Fibroblast of lung (primary cell): ENCODE measurements at regions not wholly inside any gene's neighbourhood (a gene's known extent, or its start where the extent isn't known, plus 50 kb on each side); places are given as distances from the start of the nearest gene placed in this dataset.

Source experiments
- DNase-seq, 2 donors: peaks; one replicate each; pipeline versions ENCODE4 v3.0.0 to v3.0.0-alpha.2; 2010; ENCODE audit warnings: low read depth in 2 of 2
- H2AFZ ChIP-seq: 2 replicates; pipeline ENCODE4 v1.5.1; 2012; ENCODE audit warnings: low read length, control low read depth, inconsistent platforms
- H3K27ac ChIP-seq: 2 replicates; pipeline ENCODE4 v1.5.1; 2011; ENCODE audit warnings: low read length, control low read depth; ENCODE audit not compliant: insufficient read depth
- H3K27me3 ChIP-seq: 2 replicates; pipeline ENCODE4 v1.5.1; 2011; ENCODE audit warnings: mild to moderate bottlenecking, low read length; ENCODE audit not compliant: control insufficient read depth, insufficient read depth
- H3K36me3 ChIP-seq: 2 replicates; pipeline ENCODE4 v1.5.1; 2011; ENCODE audit warnings: low read length; ENCODE audit not compliant: control insufficient read depth, insufficient read depth
- H3K4me1 ChIP-seq: 2 replicates; pipeline ENCODE4 v1.5.1; 2011; ENCODE audit warnings: low read length; ENCODE audit not compliant: control insufficient read depth, insufficient read depth; ENCODE audit errors: extremely low read depth
- H3K4me2 ChIP-seq: 2 replicates; pipeline ENCODE4 v1.5.1; 2011; ENCODE audit warnings: low read length, control low read depth; ENCODE audit not compliant: insufficient read depth; ENCODE audit errors: extremely low read depth
- H3K4me3 ChIP-seq, 4 experiments: fragments of 200-600 bp in 1 of 4; sonication (generic) in 1 of 4; replicated peaks in 1 of 4; 2 replicates each; pipeline ENCODE4 v1.5.1; 2011 to 2016; ENCODE audit warnings: low read length in 4 of 4, low read depth in 3 of 4, mild to moderate bottlenecking in 3 of 4, control low read depth in 2 of 4, inconsistent platforms in 1 of 4, mixed read lengths in 1 of 4; ENCODE audit not compliant: insufficient read depth in 1 of 4; ENCODE audit errors: control extremely low read depth in 1 of 4
- H3K79me2 ChIP-seq: 2 replicates; pipeline ENCODE4 v1.5.1; 2012; ENCODE audit warnings: mild to moderate bottlenecking, low read length, inconsistent platforms; ENCODE audit not compliant: control insufficient read depth, insufficient read depth
- H3K9ac ChIP-seq: 2 replicates; pipeline ENCODE4 v1.5.1; 2011; ENCODE audit warnings: mild to moderate bottlenecking, low read length, control low read depth; ENCODE audit not compliant: insufficient read depth
- H3K9me3 ChIP-seq: 2 replicates; pipeline ENCODE4 v1.5.1; 2012; ENCODE audit warnings: low read depth, low read length; ENCODE audit not compliant: control insufficient read depth, insufficient read depth
- H4K20me1 ChIP-seq: 2 replicates; pipeline ENCODE4 v1.5.1; 2011; ENCODE audit warnings: low read length; ENCODE audit not compliant: control insufficient read depth, insufficient read depth; ENCODE audit errors: extremely low read depth
- CTCF ChIP-seq, 2 donors: IDR thresholded peaks in 1 of 2; conservative IDR thresholded peaks in 1 of 2; 1 replicate in 1 of 2; 2 replicates in 1 of 2; pipeline ENCODE4 v1.5.1; 2011 to 2012; ENCODE audit warnings: low read length in 2 of 2, control low read depth in 1 of 2, inconsistent platforms in 1 of 2, low read depth in 1 of 2, mild to moderate bottlenecking in 1 of 2
- EZH2 ChIP-seq: IDR thresholded peaks from 2 replicates; pipeline ENCODE4 v1.5.1; 2012; ENCODE audit warnings: low read length, control low read depth, mild to moderate bottlenecking; ENCODE audit errors: missing control alignments

DNA sequence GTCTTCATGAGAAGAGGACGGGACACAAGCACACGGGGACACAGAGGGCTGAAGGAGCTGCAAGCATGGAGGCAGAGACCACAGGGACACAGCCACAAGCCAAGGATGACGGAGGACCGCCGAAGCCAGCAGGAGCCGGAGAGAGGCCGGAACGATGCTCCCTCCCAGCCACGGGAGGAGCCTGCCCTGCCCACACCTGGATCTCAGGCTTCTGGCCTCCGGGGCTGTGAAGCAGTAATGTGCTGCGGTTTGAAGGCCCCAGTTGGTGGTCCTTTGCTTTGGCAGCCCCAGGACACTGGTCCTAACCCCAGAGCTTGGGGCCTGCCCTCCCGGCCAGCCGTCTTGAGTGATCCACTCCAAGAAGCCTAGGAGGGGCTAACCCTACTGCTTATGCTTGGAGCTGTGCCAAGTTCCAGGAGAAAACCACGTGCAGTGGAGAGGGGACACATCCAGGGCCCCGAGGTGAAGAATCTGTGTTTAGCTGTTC, 85.9 kb downstream of the HMX1 start:
- TF ChIP-seq EZH2 (no peak), CTCF (conservative IDR thresholded peaks at IDR 0.05 in 1 of 2, IDR thresholded peaks at IDR 0.05 in 1 of 2; ENCODE audit: low read depth in 1 of 2, low read length in 2 of 2) (no peak)
- Histone ChIP-seq H3K9ac (no peak overlapping the region), H3K9me3 (no peaks in the 10 kb centered on the region), H3K27me3 (no peaks in the 10 kb centered on the region), H3K36me3 (no peaks in the 10 kb centered on the region), H3K4me1 (no peaks in the 10 kb centered on the region), H3K79me2 (no peaks in the 10 kb centered on the region), H2AFZ (no peak overlapping the region), H3K4me2 (no peak overlapping the region), H3K4me3 (no peak overlapping the region), H3K27ac (no peak overlapping the region), H4K20me1 (no peaks in the 10 kb centered on the region)
- no peak for DNase-seq

- Histone ChIP-seq H3K79me2 (no peaks in the 10 kb centered on the region), H2AFZ (no peak overlapping the region), H4K20me1 (no peaks in the 10 kb centered on the region), H3K27ac (no peak overlapping the region), H3K9ac (no peak overlapping the region), H3K4me1 (no peaks in the 10 kb centered on the region), H3K9me3 (no peaks in the 10 kb centered on the region), H3K4me2 (no peak overlapping the region), H3K27me3 (no peaks in the 10 kb centered on the region), H3K4me3 (no peak overlapping the region), H3K36me3 (no peaks in the 10 kb centered on the region)
- TF ChIP-seq CTCF (conservative IDR thresholded peaks at IDR 0.05 in 1 of 2, IDR thresholded peaks at IDR 0.05 in 1 of 2; ENCODE audit: low read depth in 1 of 2, low read length in 2 of 2) (no peak), EZH2 (no peak)
- no peak for DNase-seq
Observed at GRCh38 chr4:8783736-8784135, 87.9 kb downstream of the HMX1 start.

GRCh38 chr4:8782135-8782534, 89.5 kb downstream of the HMX1 start:
- no peak for TF ChIP-seq CTCF (conservative IDR thresholded peaks at IDR 0.05 in 1 of 2, IDR thresholded peaks at IDR 0.05 in 1 of 2; ENCODE audit: low read depth in 1 of 2, low read length in 2 of 2)
- TF ChIP-seq EZH2, result no peak
- H3K4me3 ChIP-seq, result no peak overlapping the region
- DNase-seq, result no peak
- H3K27ac ChIP-seq, result no peak overlapping the region
- H3K79me2 ChIP-seq, result no peaks in the 10 kb centered on the region
- H3K9me3 ChIP-seq, result no peaks in the 10 kb centered on the region
- H3K36me3 ChIP-seq, result no peaks in the 10 kb centered on the region
- H4K20me1 ChIP-seq, result no peaks in the 10 kb centered on the region
- no peak overlapping the region for H2AFZ ChIP-seq
- H3K9ac ChIP-seq, result no peak overlapping the region
- H3K4me2 ChIP-seq, result no peak overlapping the region
- no peaks in the 10 kb centered on the region for H3K27me3 ChIP-seq
- H3K4me1 ChIP-seq, result no peaks in the 10 kb centered on the region
